ENCODE measurements at regions not wholly inside any gene's neighbourhood (a gene's known extent, or its start where the extent isn't known, plus 50 kb on each side); places are given as distances from the start of the nearest gene placed in this dataset.
"Not testable (repeated sequence)": the region's sequence is repeated elsewhere in the genome, so short reads cannot be mapped to it uniquely, and the experiment has no call there.

GRCh38 chr16:10232757-10233156 is 50.5 kb upstream of the GRIN2A start:
- no peak for DNase-seq (ENCODE audit: low read depth, low spot score)

GRCh38 chr16:10239640-10240039 is 57.4 kb upstream of the GRIN2A start:
- no peak for DNase-seq (ENCODE audit: low read depth, low spot score)

- no peak for DNase-seq (ENCODE audit: low read depth, low spot score)
Measured at GRCh38 chr16:10240854-10241613, 58.8 kb upstream of the GRIN2A start.

- DNase-seq (ENCODE audit: low read depth, low spot score), result no peak
Measured at GRCh38 chr16:10242097-10242496, 59.9 kb upstream of the GRIN2A start.

GRCh38 chr16:10242916-10243315 is 60.7 kb upstream of the GRIN2A start:
- no peak for DNase-seq (ENCODE audit: low read depth, low spot score)

- DNase-seq (ENCODE audit: low read depth, low spot score), result no peak
Measured at GRCh38 chr16:10245002-10245401, 62.8 kb upstream of the GRIN2A start.

- no peak for DNase-seq (ENCODE audit: low read depth, low spot score)
Measured at GRCh38 chr16:10250137-10250828, 68.1 kb upstream of the GRIN2A start.

- DNase-seq (ENCODE audit: low read depth, low spot score), result no peak
Measured at GRCh38 chr16:10252155-10252554, 69.9 kb upstream of the GRIN2A start.

- DNase-seq (ENCODE audit: low read depth, low spot score), result no peak
Measured at GRCh38 chr16:10253409-10253808, 71.2 kb upstream of the GRIN2A start.

GRCh38 chr16:10255728-10256127 is 73.5 kb upstream of the GRIN2A start:
- no peak for DNase-seq (ENCODE audit: low read depth, low spot score)

GRCh38 chr16:10256784-10257641 is 74.8 kb upstream of the GRIN2A start:
- peak; percentile 77 for DNase-seq (ENCODE audit: low read depth, low spot score)

- DNase-seq (ENCODE audit: low read depth, low spot score), result not testable (repeated sequence)
Measured at GRCh38 chr16:10257642-10258251, 75.5 kb upstream of the GRIN2A start.

GRCh38 chr16:10258930-10259603 is 76.8 kb upstream of the GRIN2A start:
- DNase-seq (ENCODE audit: low read depth, low spot score), result not testable (repeated sequence)

GRCh38 chr16:10261077-10261476 is 78.8 kb upstream of the GRIN2A start:
- no peak for DNase-seq (ENCODE audit: low read depth, low spot score)

- not testable (repeated sequence) for DNase-seq (ENCODE audit: low read depth, low spot score)
Measured at GRCh38 chr16:10261526-10261925, 79.3 kb upstream of the GRIN2A start.

GRCh38 chr16:10262377-10263132 is 80.3 kb upstream of the GRIN2A start:
- DNase-seq (ENCODE audit: low read depth, low spot score), result no peak

- no peak for DNase-seq (ENCODE audit: low read depth, low spot score)
Measured at GRCh38 chr16:10265770-10266615, 83.8 kb upstream of the GRIN2A start.

- no peak for DNase-seq (ENCODE audit: low read depth, low spot score)
Measured at GRCh38 chr16:10266809-10267208, 84.6 kb upstream of the GRIN2A start.

- DNase-seq (ENCODE audit: low read depth, low spot score), result no peak
Measured at GRCh38 chr16:10269632-10270031, 87.4 kb upstream of the GRIN2A start.

Measured in astrocyte of the hippocampus (primary cell).